GM18499 (cell line): ENCODE measurements at regions not wholly inside any gene's neighbourhood (a gene's known extent, or its start where the extent isn't known, plus 50 kb on each side); places are given as distances from the start of the nearest gene placed in this dataset.
"Not testable (repeated sequence)": the region's sequence is repeated elsewhere in the genome, so short reads cannot be mapped to it uniquely, and the experiment has no call there.

Experiments used
- ATAC-seq: cut with Tn5 transposase; IDR thresholded peaks from one replicate; pipeline ENCODE4 v1.9.1; 2021; ENCODE audit warnings: moderate number of reproducible peaks; ENCODE audit not compliant: insufficient read depth, unreplicated experiment

DNA sequence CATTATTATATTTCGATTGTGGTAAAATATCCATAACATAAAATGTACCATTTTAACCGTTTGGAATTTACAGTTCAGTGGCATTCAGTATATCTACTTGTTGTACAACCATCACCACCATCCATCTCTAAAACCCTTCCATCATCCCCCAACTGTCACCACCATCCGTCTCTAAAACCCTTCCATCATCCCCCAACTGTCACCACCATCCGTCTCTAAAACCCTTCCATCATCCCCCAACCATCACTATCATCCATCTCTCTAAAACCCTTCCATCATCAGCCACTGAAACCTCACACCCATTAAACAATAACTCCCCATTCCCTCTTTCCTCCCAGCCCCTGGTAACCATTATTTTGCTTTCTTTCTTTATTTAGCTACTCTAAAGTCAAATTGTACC, 144.2 kb upstream of the EEA1 start:
- ATAC-seq, result no peak

DNA sequence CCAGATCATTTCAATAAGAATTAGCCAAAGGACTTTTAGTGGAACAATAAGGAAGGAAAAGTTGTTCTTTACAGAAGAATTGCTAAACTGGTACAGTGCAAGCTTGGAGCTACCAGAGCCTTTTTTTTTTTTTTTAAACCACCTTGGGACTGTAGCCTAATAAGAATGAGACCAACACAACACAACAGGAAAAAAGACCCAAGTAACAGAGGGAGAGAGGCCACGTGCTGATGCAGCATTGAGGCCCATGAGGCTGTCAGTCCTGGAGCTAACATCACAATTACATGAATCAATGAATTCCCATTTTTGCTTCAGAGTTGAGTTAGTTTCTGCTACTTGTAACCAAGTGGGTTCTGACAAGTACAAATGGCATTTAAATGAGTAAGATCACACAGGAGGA, 149.0 kb upstream of the EEA1 start:
- ATAC-seq, result no peak

DNA sequence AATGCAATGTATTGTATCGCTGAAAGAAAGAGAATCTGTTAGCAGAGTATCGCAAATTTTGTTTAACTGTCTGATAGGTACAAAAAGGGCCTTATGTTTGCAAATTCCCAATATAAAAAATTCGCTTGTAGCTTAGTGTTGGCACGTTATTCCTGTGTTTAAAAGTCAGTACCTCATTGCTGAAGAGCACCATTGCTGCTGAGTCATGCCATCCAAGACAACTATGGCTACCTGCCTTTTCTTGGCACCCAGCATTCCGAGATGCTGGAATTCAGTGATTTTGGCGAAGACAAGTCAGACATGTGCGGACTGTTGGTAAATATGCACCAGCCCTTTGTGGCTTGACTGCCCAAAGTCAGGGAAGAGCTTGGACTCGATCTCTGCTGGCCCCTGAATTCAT, 149.5 kb upstream of the EEA1 start:
- ATAC-seq, result no peak

DNA sequence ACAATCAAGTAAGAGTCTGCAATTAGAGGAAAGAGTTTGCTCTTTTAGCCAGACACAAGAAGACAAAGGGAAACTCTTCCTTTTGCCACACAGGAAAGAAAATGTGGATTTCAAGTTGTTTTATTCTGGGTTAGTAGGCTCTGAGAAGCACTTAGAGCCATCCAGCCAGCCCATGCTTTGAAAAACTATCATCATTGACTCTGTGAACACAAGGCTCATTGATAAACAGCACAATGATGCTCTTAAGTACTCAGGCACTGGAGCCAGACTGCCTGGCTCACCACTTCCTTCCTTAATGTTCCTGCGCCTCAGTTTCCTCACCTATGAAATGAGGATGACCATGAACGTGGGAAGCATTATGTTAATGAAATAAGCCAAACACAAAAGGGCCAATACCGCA, 150.2 kb upstream of the EEA1 start:
- no peak for ATAC-seq

DNA sequence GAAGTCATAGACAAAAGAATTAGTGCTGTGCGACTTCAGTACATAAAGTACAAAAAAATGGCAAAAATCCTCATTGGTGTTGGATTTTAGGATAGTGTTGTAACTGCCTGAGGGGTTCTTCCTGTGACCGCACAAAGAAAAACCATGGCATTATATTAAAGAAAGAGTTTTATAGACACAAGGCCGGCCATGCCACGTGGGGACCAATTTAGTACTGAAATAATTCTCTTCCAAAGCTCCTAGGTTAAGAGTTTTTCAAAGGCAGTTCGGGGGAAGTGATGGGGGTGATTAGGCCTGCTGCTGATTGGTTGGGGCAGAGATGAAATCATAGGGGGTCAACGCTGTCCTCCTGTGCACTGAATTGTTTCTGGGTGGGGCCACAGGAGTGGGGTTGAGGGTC, 150.9 kb upstream of the EEA1 start:
- no peak for ATAC-seq

DNA sequence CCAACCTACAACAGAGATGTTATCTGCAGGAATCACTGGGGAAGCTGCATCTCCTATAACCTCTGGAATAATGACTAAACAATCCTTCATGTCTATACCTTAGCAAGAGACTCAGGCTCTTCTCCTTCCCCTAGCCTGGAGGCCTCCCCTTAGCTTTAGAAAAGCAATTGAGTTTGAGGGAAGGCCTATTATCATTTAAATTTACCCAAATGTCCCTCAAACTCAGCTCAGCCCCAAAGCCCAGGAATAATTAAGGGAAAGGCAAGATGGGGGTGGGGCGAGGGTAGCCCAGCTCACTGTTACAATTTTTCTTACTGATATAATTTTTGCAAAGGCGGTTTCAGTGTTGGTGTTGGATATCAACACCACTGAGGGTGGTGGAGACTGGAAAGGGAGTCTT, 151.4 kb upstream of the EEA1 start:
- no peak for ATAC-seq

DNA sequence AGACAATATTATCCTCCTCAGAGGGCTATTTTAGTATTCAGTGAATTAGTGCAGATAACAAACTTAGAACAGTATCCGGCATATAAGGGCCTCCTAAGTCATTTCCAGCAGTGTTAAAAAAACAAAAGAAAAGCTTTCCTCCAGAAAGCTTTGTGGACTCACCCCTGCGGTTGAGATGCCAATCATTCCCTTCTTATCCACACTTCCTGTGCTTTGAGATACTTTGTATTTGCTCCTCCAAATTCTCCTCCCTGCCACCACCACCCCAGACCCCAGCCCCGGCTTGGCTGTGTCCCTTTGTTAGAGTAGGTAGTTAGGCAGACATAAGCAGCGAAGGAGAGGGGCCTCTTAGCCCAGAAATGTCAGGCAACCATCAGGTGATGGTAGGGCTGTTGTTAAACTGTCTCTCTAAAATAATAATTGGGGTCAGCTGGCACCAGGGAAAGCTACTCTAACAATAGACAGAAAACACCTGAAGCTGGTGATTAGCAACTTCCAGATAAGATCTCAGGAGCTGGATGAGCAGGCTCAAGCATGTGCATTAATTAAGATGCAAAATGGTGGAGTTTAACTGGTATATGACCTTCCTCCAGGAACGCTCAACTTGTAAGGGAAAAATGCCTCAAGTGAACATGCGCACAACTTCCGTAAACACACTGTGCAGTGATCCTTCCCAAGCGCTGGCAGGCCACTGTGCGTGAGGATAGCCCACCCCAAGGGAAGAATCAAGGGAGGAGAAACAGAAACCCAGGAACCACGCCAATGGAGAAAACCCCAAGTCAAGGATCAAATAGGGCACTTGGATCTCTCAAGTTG, 152.1 kb upstream of the EEA1 start:
- ATAC-seq, result no peak

DNA sequence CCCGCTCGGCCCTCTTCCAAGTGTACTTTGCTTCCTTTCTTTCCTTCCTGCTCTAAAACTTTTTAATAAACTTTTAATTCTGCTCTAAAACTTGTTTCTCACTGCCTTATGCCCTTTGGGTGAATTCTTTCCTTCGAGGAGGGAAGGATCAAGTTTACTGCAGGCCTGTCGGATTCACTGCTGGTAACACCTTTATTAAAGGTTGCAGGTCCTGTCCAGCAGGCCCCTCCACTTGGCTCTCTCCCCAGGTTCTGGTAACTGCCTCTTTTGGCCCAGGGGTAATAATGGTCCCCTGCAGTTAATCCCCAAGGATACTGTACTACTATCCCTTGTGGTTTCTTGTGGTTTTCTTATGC, 152.7 kb upstream of the EEA1 start:
- no peak for ATAC-seq

DNA sequence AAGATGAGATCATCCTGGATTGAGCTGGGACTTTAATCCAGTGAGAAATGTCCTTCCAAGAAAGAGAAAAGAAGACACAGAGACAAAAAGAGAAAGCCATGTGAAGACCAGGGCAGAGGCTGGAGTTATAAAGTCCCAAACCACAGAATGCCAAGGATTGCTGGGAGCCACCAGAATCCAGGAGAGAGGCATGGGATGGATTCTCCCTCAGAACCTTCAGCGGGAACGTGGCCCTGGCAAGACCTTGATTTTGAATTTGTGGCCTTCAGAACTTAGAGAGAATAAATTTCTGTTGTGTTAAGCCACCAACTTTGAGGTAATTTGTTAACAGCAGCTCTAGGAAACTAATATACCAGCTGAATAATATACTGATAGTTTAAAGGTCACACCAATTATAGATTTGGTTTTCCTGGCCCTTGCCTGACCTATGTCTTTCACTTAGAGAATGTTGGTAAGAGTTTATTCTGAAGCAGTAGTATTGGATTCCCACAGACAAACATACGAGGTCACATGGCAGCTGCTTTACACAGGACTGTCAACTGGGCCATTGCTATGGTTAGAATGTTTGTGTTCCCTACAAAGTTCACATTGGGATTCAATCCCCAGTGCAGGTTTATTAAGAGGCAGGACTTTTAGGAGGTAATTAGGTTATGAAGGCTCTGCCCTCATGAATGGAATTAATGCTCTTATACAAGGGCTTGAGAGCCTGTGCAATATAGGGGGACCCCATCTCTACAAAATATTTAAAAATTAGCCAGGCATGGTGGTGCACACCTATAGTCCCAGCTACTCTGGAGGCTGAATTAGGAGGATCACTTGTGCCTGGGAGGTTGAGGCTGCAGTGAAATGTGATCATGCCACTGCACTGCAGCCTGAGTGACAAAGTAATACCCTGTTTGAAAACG, 156.5 kb upstream of the EEA1 start:
- no peak for ATAC-seq

DNA sequence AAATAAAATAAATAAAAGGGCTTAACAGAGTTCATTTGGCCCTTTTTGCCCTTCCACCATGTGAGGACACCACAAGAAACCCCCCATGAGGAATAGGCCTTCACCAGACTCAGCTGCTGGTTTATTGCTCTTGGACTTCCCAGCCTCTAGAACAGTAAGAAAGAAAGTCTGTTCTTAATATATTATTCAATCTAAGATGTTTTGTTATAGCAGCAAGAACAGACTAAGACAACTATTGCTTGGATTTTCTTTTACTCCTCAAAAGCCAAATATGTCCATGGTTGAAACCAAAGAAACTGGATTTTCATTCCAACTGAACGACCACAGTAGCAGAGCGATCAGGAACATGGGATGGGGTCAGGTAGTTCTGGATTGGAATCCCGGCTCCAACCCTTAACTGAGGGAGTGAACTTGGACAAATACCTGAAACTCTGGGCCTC, 157.2 kb upstream of the EEA1 start:
- no peak for ATAC-seq

DNA sequence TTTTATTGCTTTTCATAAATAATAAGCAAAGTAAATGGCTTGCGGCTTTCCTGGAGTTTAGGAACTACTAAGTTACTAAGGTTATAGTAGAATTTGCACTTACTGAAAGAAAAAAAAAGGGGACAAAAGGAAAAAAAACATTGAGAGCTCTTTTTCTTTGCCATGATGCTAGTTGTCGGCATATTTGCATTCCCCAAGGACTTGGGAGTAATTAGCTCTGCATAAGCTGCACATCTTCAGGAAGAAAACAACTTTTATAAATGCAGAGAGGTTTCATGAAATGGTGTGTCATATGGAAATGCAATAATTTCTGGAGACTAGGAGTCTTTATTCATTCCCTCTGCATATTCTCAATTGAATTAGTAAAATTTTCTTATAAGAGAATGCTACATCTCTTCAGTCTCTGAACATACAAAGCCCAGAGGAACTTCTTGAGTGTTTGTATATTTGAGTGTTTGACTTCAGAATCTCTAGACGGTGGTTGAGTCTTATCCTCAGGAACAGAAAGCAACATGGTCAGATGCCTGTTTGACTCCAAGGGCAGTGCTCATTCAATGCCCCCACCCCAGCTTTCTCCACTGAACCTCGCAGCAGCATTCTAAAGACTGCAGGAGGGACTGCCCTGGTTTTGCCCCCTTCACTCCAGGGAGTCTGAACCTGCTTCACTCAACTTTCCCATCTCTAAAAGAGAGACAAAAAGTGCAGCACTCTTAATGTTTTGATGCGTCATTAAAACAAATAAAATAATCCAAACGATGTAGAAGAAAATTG, 158.9 kb upstream of the EEA1 start:
- ATAC-seq, result no peak

DNA sequence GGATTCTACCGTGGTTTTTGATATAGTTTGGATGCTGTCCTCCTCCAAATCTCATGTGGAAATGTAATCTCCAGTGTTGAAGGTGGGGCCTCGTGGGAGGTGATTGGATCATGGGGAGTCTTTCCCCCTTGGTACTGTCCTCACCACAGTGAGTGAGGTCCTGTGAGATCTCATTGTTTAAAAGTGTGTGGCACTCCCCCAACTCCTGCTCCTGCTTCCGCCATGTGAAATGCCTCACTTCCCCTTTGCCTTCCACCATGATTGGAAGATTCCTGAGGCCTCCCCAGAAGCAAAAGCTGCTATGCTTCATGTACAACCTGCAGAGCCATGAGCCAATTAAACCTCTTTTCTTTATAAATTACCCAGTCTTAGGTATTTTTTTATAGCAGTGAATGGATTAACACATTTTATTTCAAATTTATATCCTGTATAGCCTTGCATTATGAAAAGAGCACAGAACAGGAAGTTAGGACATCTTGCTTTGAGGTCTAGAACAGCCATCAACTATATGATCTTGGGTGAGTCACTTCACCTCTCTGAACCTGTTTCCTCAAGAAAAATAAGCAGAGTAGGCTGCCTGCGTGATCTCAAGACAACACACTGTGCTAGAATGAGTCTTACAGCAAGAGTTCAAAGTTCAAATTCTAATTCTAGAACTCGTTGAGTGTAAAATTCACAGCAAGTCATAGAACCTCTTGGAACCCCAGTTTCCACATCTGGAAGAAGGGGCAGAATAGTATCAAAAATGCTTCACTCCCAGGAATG, 160.9 kb upstream of the EEA1 start:
- no peak for ATAC-seq

DNA sequence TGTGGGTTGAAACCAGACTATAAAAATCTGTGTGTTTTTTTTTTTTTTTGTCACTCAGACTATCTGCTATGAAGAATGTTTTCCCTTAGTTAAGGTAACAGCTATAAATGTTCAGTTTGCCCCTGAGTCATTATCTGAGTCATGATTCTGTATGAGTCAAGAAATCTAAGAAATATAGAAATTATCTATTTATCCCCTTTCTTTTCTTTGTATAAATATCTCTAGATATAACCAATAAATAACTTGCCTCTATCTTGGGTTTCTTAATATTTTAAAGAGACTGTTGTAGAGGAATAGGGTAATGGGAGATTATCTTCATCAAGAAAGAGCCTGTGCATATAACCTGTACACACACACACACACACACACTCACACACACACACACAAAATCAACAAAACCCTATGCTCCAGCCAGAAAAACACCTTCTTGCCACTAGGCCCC, 161.7 kb upstream of the EEA1 start:
- no peak for ATAC-seq

DNA sequence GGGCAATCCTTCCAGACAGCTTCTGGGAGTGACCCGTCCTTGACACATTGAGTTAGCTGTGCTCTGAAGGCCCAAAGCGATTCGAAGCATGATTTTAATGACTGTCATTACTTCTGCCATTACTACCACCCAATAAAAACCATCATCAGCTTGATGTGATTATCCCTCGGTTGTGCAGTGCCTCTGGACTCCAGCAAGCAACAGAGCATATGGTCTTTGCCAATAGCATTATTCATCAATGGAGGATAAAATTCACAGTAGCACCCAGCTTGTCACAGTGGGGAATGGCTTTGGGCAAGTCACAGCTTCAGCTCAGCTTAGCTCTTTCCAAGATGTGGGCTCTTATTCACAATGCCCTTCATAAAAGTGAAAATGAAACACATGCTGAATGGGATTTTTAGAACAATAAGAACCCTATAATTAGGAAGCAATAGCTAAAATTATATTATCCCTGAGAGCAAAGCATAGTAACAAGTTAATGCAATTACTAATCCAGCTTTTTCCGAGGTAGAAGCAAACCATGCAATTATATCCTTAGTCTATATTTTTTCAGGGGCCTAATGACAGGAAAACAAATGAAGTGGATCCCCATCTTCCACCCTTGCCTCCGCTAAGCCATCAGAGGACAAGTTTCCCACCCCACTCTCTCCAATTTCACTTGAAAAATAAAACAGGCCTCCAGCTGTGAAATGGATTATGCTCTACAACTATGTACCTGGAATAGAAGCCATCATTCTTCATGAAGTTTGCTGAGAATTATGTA, 163.0 kb upstream of the EEA1 start:
- no peak for ATAC-seq

DNA sequence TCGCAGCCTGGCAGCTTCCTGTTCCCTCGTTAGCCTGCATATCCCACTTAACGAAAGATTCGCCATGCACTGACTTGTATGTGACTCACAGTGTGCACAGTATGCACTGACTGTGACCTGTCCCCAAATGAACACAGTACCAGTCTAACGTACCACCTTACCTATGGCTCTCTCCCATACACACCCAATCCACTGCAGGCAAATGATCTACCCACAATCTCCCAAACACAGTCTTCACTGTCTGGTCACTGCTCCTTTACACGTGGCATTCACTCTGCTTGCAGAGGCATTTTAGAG, 163.5 kb upstream of the EEA1 start:
- ATAC-seq, result no peak

DNA sequence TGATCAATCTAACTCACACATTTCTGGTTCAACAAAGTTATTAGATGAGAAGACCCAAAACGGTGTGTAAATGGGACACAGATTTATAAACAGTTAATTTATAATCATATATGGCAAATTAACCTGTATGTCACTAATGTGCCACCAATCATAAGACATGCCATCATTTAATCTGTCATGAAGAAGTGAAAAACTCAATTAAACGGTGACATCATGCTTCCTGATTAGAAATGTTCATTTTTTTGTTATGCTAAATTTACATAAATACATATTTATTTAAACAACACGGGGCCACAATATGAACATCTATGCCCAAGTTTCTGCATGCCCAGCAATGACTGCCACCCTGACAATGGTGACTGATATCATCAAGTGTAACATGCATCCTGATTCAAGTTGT, 164.1 kb upstream of the EEA1 start:
- ATAC-seq, result no peak

DNA sequence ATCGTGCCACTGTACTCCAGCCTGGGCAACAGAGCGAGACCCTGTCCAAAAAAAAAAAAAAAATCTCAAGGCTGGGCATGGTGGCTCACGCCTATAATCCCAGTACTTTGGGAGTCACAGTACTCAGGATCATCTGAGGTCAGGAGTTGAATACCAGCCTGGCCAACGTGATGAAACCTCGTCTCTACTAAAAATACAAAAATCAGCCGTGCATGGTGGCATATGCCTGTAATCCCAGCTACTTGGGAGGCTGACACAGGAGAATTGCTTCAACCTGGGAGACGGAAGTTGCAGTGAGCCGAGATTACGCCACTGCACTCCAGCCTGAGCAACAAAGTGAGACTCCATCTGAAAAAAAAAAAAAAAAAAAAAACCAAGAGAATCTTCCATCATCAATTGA, 165.1 kb upstream of the EEA1 start:
- ATAC-seq, result not testable (repeated sequence)

DNA sequence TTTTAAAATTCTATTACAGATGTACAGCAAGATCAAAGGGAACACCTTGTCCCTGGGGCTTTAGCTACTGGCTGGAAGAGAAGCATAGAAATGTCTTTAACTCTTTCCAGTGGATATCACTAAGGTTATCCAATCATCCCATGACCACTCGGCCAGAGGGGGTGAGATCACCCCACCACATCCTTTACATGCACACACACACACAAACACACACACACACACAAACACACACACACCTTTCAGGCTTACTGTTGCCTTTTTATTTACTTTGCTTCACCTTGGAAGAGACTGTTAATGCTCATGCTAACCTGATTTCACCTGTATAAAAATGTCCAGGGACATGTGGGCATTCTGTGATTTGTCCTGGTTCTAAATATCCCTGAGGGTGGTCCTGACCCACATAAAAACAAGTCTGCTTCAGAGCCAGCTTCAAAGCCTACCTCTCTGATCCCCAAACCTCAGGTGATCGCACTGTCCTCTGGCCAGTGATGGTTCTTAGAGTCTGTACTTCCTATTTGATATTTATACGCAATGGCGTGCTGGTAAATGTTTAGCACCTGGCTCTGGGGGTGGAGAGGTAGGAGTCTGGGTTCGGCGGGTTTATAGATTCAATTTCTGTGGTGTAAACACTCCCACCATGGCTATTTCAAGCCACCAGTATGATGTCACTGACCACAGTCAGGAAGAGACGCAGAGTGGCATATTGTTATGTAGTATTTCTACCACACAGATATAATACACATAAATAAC, 166.1 kb upstream of the EEA1 start:
- ATAC-seq, result peak; percentile 80

DNA sequence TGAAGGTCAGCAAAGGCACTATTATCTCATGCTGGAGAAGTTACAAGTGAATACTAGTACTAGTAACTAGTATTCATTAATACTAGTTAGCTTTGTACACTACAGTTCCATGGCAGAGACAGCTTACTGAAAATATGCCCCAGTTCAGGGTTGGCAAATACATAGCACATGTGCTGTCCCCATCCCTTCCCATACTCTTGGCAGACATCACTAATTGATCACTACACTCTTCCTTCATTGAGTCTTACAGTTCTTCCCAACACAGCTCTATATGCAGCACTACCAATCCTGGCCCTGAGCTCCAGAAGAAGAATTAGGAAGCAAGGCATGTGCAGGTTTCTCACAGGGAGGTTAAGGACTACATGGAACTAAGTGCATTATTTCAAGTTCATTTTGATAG, 168.3 kb upstream of the EEA1 start:
- ATAC-seq, result no peak
